ENCODE measurements at regions not wholly inside any gene's neighbourhood (a gene's known extent, or its start where the extent isn't known, plus 50 kb on each side); places are given as distances from the start of the nearest gene placed in this dataset.
A peak's percentile ranks its signal among the peaks of the same experiment; 100 is the strongest.

DNA sequence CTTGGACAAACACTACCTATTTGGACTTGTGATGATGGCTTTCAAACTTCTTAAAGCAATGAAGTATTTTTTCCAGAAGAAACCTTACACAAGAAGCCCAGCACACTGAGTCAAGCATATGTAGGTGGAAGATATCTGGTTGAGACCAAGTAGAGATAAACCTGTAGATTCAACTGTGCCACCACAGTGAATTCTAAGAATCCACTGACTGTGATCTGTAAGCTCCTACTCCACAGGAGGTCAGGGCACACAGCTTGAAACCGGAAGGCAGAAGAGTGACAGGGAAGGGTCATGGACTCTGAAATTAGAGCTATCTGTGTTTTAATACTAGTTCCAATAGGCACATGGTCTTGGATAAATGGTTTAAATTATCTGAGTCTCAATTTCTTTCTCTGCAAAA is 404.5 kb downstream of the ETS1 start:
- no peak for DNase-seq (ENCODE audit: low read depth)
- TF ChIP-seq, protein P1, sequence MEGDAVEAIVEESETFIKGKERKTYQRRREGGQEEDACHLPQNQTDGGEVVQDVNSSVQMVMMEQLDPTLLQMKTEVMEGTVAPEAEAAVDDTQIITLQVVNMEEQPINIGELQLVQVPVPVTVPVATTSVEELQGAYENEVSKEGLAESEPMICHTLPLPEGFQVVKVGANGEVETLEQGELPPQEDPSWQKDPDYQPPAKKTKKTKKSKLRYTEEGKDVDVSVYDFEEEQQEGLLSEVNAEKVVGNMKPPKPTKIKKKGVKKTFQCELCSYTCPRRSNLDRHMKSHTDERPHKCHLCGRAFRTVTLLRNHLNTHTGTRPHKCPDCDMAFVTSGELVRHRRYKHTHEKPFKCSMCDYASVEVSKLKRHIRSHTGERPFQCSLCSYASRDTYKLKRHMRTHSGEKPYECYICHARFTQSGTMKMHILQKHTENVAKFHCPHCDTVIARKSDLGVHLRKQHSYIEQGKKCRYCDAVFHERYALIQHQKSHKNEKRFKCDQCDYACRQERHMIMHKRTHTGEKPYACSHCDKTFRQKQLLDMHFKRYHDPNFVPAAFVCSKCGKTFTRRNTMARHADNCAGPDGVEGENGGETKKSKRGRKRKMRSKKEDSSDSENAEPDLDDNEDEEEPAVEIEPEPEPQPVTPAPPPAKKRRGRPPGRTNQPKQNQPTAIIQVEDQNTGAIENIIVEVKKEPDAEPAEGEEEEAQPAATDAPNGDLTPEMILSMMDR (IDR thresholded peaks at IDR 0.05; ENCODE audit: insufficient read depth, low read depth, low read length) = no peak
- no peak overlapping the region for H3K4me3 ChIP-seq (ENCODE audit: low read depth, low read length)

DNA sequence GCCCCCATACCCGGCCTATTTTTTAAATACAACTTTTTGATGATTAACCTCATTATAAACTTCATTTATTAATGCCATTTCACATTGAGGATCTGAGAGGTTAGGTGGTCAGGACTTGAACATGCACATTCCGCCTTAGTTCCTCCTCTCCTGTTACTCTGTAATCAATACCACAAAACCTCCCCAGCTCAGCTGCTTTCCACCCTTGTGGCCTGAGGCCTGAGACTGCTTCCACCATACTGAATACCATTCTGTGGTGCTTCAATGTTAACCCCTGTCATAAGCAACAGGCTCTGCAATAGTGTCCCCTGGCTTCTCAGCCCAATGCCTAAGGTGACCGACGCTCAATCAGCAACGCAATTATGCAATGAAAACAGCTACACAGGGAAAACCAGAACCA is 405.4 kb downstream of the ETS1 start:
- TF ChIP-seq, protein P1 (IDR thresholded peaks at IDR 0.05; ENCODE audit: insufficient read depth, low read depth, low read length) = no peak
- DNase-seq (ENCODE audit: low read depth) = no peak
- H3K4me3 ChIP-seq (ENCODE audit: low read depth, low read length) = no peak overlapping the region

DNA sequence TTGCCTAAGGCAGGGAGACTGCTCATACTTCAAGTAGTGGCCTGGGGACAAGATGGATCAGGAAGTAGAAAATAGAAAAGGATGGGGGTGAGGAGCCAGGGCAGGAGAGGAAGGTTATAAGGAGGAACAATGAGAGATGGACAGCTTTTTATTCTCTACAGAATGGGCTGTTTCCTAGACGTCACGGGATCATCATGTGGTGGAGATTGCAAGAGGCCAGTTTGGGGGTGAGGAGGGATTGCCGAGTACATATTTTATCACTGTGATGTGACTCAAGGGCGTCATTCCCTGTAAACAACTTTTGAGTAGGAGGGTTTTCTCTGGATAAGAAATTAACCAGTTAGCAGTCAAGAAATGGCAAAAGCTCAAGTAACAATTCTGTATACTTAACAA is 406.3 kb downstream of the ETS1 start:
- no peak overlapping the region for H3K4me3 ChIP-seq (ENCODE audit: low read depth, low read length)
- peak; percentile 71 for DNase-seq (ENCODE audit: low read depth)
- TF ChIP-seq, protein P1 (IDR thresholded peaks at IDR 0.05; ENCODE audit: insufficient read depth, low read depth, low read length) = no peak

DNA sequence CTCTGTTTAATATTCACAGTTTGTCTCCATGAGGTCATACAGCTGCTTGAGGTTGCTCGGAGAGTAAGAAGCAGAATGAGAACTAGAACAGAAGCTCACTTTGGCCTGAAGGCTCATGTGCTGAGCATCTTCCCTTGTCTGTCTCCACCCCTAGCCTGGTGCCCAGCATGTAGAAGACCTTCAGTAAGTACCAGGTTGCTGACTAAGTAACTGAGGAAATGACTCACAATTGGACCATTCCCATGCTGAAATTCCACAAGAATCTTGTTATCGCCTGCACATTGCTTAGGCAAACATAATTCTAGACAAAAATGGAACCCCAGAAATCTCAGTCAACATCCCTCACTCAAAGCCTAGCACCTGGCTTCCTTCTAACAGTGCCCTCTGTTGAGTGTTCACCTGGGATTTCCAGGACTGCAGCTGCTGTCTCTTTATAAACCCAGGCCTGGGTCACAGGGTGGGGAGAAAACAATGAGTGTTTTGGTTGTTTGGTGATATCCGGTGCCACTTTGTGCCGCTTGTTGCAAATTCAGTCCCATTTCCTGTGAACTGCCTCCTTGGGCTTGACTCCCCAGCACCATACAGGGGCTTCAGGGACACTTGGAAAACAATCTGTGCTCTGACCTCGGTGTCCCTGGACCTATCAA is 406.8 kb downstream of the ETS1 start:
- TF ChIP-seq, protein P1 (IDR thresholded peaks at IDR 0.05; ENCODE audit: insufficient read depth, low read depth, low read length) = no peak
- no peak overlapping the region for H3K4me3 ChIP-seq (ENCODE audit: low read depth, low read length)
- DNase-seq (ENCODE audit: low read depth) = peak; percentile 72

DNA sequence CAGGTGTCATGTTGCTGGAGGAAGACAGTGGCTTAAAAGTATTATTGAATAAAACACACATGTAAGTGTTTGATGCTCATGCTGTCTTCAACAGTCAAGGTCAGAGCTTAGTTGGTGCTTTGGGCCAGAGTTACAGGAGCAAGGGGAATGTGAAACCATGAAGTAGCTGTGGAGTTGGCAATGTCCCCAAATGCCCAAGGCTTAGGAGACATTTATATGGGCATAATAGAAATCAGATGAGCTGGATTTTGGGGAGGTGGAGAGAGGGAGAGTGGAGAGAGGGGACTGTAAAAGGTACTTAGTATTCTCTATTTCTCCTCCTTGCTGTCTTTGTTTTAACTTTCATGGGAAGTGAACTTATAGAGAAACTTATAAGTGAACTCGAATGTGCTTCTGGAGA is 407.8 kb downstream of the ETS1 start:
- TF ChIP-seq, protein P1 (IDR thresholded peaks at IDR 0.05; ENCODE audit: insufficient read depth, low read depth, low read length) = no peak
- DNase-seq (ENCODE audit: low read depth) = no peak
- no peak overlapping the region for H3K4me3 ChIP-seq (ENCODE audit: low read depth, low read length)

DNA sequence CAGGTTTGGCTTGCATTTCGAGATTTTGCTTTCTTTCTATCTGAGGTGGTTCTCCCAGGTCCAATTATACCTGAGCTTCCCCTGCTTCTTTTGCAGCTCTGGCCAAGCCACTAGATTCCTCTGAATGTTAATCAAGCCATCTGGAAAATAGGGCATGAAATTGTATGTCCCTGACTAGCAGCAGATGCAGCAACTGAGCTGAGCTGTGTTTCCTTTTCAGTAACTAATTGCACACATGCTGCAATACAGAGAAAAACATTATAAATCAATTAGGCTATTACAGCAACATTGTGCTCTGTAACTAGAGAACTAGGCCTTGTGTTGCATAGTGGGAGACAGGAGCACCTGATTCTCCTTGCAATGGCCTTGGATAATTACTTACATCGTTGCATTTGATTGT is 408.3 kb downstream of the ETS1 start:
- no peak overlapping the region for H3K4me3 ChIP-seq (ENCODE audit: low read depth, low read length)
- peak; percentile 63 for DNase-seq (ENCODE audit: low read depth)
- TF ChIP-seq, protein P1 (IDR thresholded peaks at IDR 0.05; ENCODE audit: insufficient read depth, low read depth, low read length) = no peak

All from fibroblast of villous mesenchyme (primary cell).